HepG2 (cell line): ENCODE measurements at regions not wholly inside any gene's neighbourhood (a gene's known extent, or its start where the extent isn't known, plus 50 kb on each side); places are given as distances from the start of the nearest gene placed in this dataset.

Source experiments
- DPF2 ChIP-seq: sonication (generic); formaldehyde crosslinking; IDR thresholded peaks from 2 replicates; pipeline ENCODE4 v1.4.0; 2020; ENCODE audit warnings: mild to moderate bottlenecking, low read depth, missing genetic modification reagents, borderline replicate concordance
- FIP1L1 ChIP-seq: fragments of 200-400 bp; formaldehyde crosslinking; IDR thresholded peaks from 2 replicates; pipeline ENCODE4 v1.6.1; 2018; ENCODE audit warnings: low read depth, mild to moderate bottlenecking, low read length, moderate library complexity, borderline replicate concordance; ENCODE audit not compliant: insufficient read depth
- GMEB1 ChIP-seq: sonication (generic); formaldehyde crosslinking; IDR thresholded peaks from 2 replicates; pipeline ENCODE4 v1.5.1; 2020; ENCODE audit warnings: missing genetic modification reagents, mild to moderate bottlenecking, borderline replicate concordance
- HDAC2 ChIP-seq: sonication (generic); formaldehyde crosslinking; IDR thresholded peaks from 2 replicates; pipeline ENCODE4 v1.4.0; 2020; ENCODE audit warnings: missing genetic modification reagents
- NRL ChIP-seq: sonication (generic); formaldehyde crosslinking; IDR thresholded peaks from 2 replicates; pipeline ENCODE4 v1.5.0; 2020; ENCODE audit warnings: missing genetic modification reagents, mild to moderate bottlenecking, moderate library complexity, borderline replicate concordance
- REPIN1 ChIP-seq: sonication (generic); formaldehyde crosslinking; IDR thresholded peaks from 2 replicates; pipeline ENCODE4 v1.8.0; 2022; ENCODE audit warnings: missing genetic modification reagents, low read depth, mild to moderate bottlenecking, borderline replicate concordance
- SKIL ChIP-seq: sonication (generic); formaldehyde crosslinking; IDR thresholded peaks from 2 replicates; pipeline ENCODE4 v1.8.0; 2022; ENCODE audit warnings: missing genetic modification reagents, mild to moderate bottlenecking, moderate library complexity, borderline replicate concordance
- SRSF9 ChIP-seq: fragments of 200-400 bp; formaldehyde crosslinking; IDR thresholded peaks from 2 replicates; pipeline ENCODE4 v1.6.1; 2018; ENCODE audit warnings: borderline replicate concordance, mild to moderate bottlenecking, low read depth, low read length; ENCODE audit not compliant: insufficient read depth, poor library complexity, severe bottlenecking
- THRA ChIP-seq: sonication (generic); formaldehyde crosslinking; IDR thresholded peaks from 2 replicates; pipeline ENCODE4 v1.4.0; 2020; ENCODE audit warnings: missing genetic modification reagents, borderline replicate concordance
- ZBTB42 ChIP-seq: sonication (generic); formaldehyde crosslinking; IDR thresholded peaks from 2 replicates; pipeline ENCODE4 v1.5.0; 2020; ENCODE audit warnings: mild to moderate bottlenecking, missing genetic modification reagents
- ZFAT ChIP-seq: sonication (generic); formaldehyde crosslinking; conservative IDR thresholded peaks from 2 replicates; pipeline ENCODE4 v1.8.1; 2023; ENCODE audit warnings: missing genetic modification reagents, inconsistent platforms
- ZHX2 ChIP-seq, 2 experiments: sonication (generic) in 1 of 2; formaldehyde crosslinking in 1 of 2; IDR thresholded peaks; 2 replicates each; pipeline versions ENCODE4 v1.6.1 to v1.9.0; 2014 to 2022; ENCODE audit warnings: antibody characterized with exemption in 1 of 2, borderline replicate concordance in 1 of 2, inconsistent platforms in 1 of 2, low read depth in 1 of 2, missing genetic modification reagents in 1 of 2
- ZNF430 ChIP-seq: sonication (generic); formaldehyde crosslinking; IDR thresholded peaks from 2 replicates; pipeline ENCODE4 v1.9.0; 2021; ENCODE audit warnings: mild to moderate bottlenecking, missing genetic modification reagents
- ZNF616 ChIP-seq: sonication (generic); formaldehyde crosslinking; IDR thresholded peaks from 2 replicates; pipeline ENCODE4 v1.5.0; 2020; ENCODE audit warnings: low read depth, mild to moderate bottlenecking, missing genetic modification reagents
- ZNF709 ChIP-seq: sonication (generic); formaldehyde crosslinking; IDR thresholded peaks from 2 replicates; pipeline ENCODE4 v1.5.0; 2020; ENCODE audit warnings: mild to moderate bottlenecking, missing genetic modification reagents
- ZNF839 ChIP-seq: sonication (generic); formaldehyde crosslinking; IDR thresholded peaks from 2 replicates; pipeline ENCODE4 v1.4.0; 2020; ENCODE audit warnings: missing genetic modification reagents, mild to moderate bottlenecking, borderline replicate concordance

- no peak for TF ChIP-seq ZFAT (CRISPR knock-in tag)
- TF ChIP-seq ZNF616 (CRISPR knock-in tag), result no peak
- TF ChIP-seq DPF2, result no peak
- TF ChIP-seq ZHX2 (IDR thresholded peaks at IDR 0.05; ENCODE audit: low read depth), result no peak
- no peak for TF ChIP-seq ZHX2 (CRISPR knock-in tag; IDR thresholded peaks at IDR 0.05; ENCODE audit: borderline replicate concordance)
- no peak for TF ChIP-seq NRL (CRISPR knock-in tag)
- TF ChIP-seq REPIN1 (CRISPR knock-in tag), result peak; percentile 36; the same call in 1 of the 2 replicates
- TF ChIP-seq HDAC2, result no peak; the same call in 1 of the 2 replicates
- TF ChIP-seq SKIL, result no peak
- no peak; the same call in 1 of the 2 replicates for TF ChIP-seq ZNF430 (CRISPR knock-in tag)
- TF ChIP-seq SRSF9, result no peak
- no peak for TF ChIP-seq THRA (CRISPR knock-in tag)
- no peak for TF ChIP-seq ZNF709 (CRISPR knock-in tag)
- no peak for TF ChIP-seq ZNF839 (CRISPR knock-in tag)
- TF ChIP-seq GMEB1 (CRISPR knock-in tag), result no peak
- TF ChIP-seq ZBTB42 (CRISPR knock-in tag), result no peak
- no peak for TF ChIP-seq FIP1L1
Observed at GRCh38 chr9:129413537-129414376, 207.1 kb downstream of the C9orf50 start (continued).
